Natural killer cell (primary cell): ENCODE measurements at regions not wholly inside any gene's neighbourhood (a gene's known extent, or its start where the extent isn't known, plus 50 kb on each side); places are given as distances from the start of the nearest gene placed in this dataset.

Experiments
- ATAC-seq, 3 donors: fragments of 150-1000 bp in 2 of 3; fragments of 200-7000 bp in 1 of 3; cut with Tn5 transposase; 1 replicate in 1 of 3; 2 replicates in 2 of 3; pipeline ENCODE4 v1.10.0; 2021; ENCODE audit warnings: mild to moderate bottlenecking in 2 of 3, moderate library complexity in 2 of 3
- DNase-seq, 2 donors: peaks; one replicate each; pipeline versions ENCODE4 v3.0.0 to v3.0.0-alpha.2; 2013 to 2021; ENCODE audit warnings: mixed read lengths in 1 of 2
- H3K27ac ChIP-seq: one replicate; pipeline ENCODE4 v1.5.1; 2013; ENCODE audit warnings: mild to moderate bottlenecking, low read length
- H3K27me3 ChIP-seq: one replicate; pipeline ENCODE4 v1.6.1; 2013; ENCODE audit warnings: low read length; ENCODE audit not compliant: control insufficient read depth, insufficient read depth
- H3K36me3 ChIP-seq: one replicate; pipeline ENCODE4 v1.6.1; 2013; ENCODE audit warnings: low read length; ENCODE audit not compliant: control insufficient read depth, insufficient read depth
- H3K4me1 ChIP-seq: one replicate; pipeline ENCODE4 v1.6.1; 2013; ENCODE audit warnings: low read length; ENCODE audit not compliant: control insufficient read depth, insufficient read depth
- H3K4me3 ChIP-seq: one replicate; pipeline ENCODE4 v1.5.1; 2013; ENCODE audit warnings: low read length
- H3K9me3 ChIP-seq: one replicate; pipeline ENCODE4 v1.6.1; 2013; ENCODE audit warnings: low read length; ENCODE audit not compliant: control insufficient read depth, insufficient read depth
- H3K27ac Mint-ChIP-seq, 2 donors: one replicate each; pipeline ENCODE4 v1.8.0; 2022; ENCODE audit warnings: mild to moderate bottlenecking in 2 of 2, mixed read lengths in 2 of 2, moderate library complexity in 1 of 2
- H3K27me3 Mint-ChIP-seq, 2 donors: one replicate each; pipeline ENCODE4 v1.8.0; 2022; ENCODE audit warnings: low read depth in 2 of 2, mixed read lengths in 2 of 2
- H3K36me3 Mint-ChIP-seq: one replicate; pipeline ENCODE4 v1.8.0; 2022; ENCODE audit warnings: mixed read lengths
- H3K4me1 Mint-ChIP-seq, 2 donors: one replicate each; pipeline ENCODE4 v1.8.0; 2022; ENCODE audit warnings: mixed read lengths in 2 of 2
- H3K4me3 Mint-ChIP-seq: one replicate; pipeline ENCODE4 v1.8.0; 2022; ENCODE audit warnings: mild to moderate bottlenecking, moderate library complexity, mixed read lengths
- H3K9me3 Mint-ChIP-seq, 2 donors: one replicate each; pipeline ENCODE4 v1.8.0; 2022; ENCODE audit warnings: mixed read lengths in 2 of 2
- WGBS: methylation state at CpG from one replicate; pipeline ENCODE4 v1.1.7; 2013; ENCODE audit warnings: missing lambda C conversion rate; ENCODE audit not compliant: insufficient coverage; 5-methylcytosine and 5-hydroxymethylcytosine counted together
- intact Hi-C: fragments of 100-400 bp; cut with micrococcal nuclease; formaldehyde crosslinking; loops from one replicate; pipeline ENCODE4 v1.14.2; 2022
- TF ChIP-seq, protein P1 (sequence below): fragments of 200-600 bp; IDR thresholded peaks from one replicate; pipeline ENCODE4 v1.8.0; 2022; ENCODE audit warnings: antibody characterized with exemption

DNA sequence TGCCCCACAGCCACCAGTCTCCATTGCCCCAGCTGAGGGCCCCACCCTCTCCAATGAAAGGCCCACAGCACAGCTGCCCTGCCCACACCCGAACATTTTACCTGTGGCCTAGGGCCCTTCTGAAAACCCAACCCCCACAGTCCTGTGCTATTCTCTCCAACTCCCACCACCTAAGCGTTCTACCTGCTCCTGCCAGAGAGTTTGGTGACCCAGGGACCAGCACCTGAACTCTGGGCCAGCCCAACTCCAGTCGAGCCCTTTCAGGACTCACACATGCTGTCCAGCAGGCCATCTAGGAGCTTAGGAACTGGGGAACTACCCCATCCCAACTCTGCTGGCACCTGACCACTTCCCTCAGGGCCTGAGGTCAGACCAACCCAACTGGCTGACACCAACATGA is 562.3 kb downstream of the DNAH5 start:
- DNase-seq = no peak
- no peak overlapping the region for H3K4me3 Mint-ChIP-seq
- H3K36me3 Mint-ChIP-seq = peaks cover 8% of the 10 kb centered on the region
- no peaks in the 10 kb centered on the region for H3K4me1 ChIP-seq
- no peaks in the 10 kb centered on the region for H3K36me3 ChIP-seq
- H3K4me3 ChIP-seq = no peak overlapping the region
- no peak overlapping the region for H3K27ac Mint-ChIP-seq
- H3K9me3 ChIP-seq = peaks cover 9% of the 10 kb centered on the region
- WGBS = 85% methylated on average over 3 of the region's 3 CpGs
- intact Hi-C loops = no loop called here
- no peaks in the 10 kb centered on the region for H3K27me3 ChIP-seq
- no peaks in the 10 kb centered on the region for H3K4me1 Mint-ChIP-seq
- no peak for ATAC-seq
- H3K27me3 Mint-ChIP-seq = no peaks in the 10 kb centered on the region
- peaks cover 5 to 6% of the 10 kb centered on the region in 2 donors for H3K9me3 Mint-ChIP-seq
- H3K27ac ChIP-seq = no peak overlapping the region
- TF ChIP-seq, protein P1, sequence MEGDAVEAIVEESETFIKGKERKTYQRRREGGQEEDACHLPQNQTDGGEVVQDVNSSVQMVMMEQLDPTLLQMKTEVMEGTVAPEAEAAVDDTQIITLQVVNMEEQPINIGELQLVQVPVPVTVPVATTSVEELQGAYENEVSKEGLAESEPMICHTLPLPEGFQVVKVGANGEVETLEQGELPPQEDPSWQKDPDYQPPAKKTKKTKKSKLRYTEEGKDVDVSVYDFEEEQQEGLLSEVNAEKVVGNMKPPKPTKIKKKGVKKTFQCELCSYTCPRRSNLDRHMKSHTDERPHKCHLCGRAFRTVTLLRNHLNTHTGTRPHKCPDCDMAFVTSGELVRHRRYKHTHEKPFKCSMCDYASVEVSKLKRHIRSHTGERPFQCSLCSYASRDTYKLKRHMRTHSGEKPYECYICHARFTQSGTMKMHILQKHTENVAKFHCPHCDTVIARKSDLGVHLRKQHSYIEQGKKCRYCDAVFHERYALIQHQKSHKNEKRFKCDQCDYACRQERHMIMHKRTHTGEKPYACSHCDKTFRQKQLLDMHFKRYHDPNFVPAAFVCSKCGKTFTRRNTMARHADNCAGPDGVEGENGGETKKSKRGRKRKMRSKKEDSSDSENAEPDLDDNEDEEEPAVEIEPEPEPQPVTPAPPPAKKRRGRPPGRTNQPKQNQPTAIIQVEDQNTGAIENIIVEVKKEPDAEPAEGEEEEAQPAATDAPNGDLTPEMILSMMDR = no peak

DNA sequence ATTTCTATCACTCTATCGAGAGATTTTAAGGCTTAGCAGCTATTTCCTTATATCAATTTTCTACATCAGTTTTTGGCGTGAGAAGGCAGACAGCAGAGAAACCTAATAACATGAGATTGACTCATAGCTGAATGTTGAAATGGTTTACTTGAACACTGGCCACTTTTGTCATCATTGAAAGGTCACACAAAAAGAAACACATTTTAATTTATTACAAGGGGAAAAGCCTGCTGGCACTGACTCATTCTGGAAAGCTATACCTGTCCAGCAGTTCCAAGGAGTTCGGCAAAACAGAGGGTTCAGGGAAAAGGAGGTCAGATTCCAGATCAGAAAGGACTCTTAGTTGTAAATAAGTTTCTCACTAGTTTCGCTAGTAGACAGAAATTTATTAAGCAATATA is 566.4 kb downstream of the DNAH5 start:
- Mint-ChIP-seq H3K4me1 (no peaks in the 10 kb centered on the region), H3K27me3 (no peaks in the 10 kb centered on the region), H3K36me3 (peaks cover 1% of the 10 kb centered on the region), H3K4me3 (no peak overlapping the region), H3K27ac (no peak overlapping the region), H3K9me3 (peaks cover 6 to 10% of the 10 kb centered on the region in 2 donors)
- 86% methylated on average over 4 of the region's 4 CpGs for WGBS
- no peaks in the 10 kb centered on the region for H3K27me3 ChIP-seq
- peaks cover 9% of the 10 kb centered on the region for H3K9me3 ChIP-seq
- H3K27ac ChIP-seq = no peak overlapping the region
- no peak overlapping the region for H3K4me3 ChIP-seq
- DNase-seq = no peak
- H3K36me3 ChIP-seq = no peaks in the 10 kb centered on the region
- intact Hi-C loops = no loop called here
- TF ChIP-seq, protein P1 = no peak
- ATAC-seq = no peak
- no peaks in the 10 kb centered on the region for H3K4me1 ChIP-seq

DNA sequence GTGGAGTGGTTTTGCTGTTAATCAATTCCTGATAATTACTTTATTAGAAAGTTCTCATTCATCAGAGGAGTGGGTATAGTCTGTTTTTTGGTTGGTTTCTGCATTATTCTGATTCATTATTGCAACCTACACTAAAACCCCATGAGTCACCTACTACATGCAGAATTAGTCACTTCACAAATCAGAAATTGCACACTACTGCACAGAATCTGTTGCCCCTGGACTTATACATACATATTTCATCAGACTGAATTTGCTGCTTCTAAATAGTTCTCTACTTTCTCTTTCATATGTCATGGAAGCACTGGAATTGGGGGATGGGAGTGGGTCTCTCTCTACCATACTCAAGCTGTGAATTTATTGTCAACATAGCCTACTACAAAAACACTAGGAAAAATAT is 585.1 kb downstream of the DNAH5 start:
- no peak for DNase-seq
- H3K9me3 ChIP-seq = no peaks in the 10 kb centered on the region
- H3K27ac ChIP-seq = no peak overlapping the region
- H3K4me3 ChIP-seq = no peak overlapping the region
- Mint-ChIP-seq H3K4me3 (no peak overlapping the region), H3K27ac (no peak overlapping the region), H3K9me3 (peaks cover 3 to 10% of the 10 kb centered on the region in 2 donors), H3K36me3 (peaks cover 6% of the 10 kb centered on the region), H3K27me3 (no peaks in the 10 kb centered on the region), H3K4me1 (no peaks in the 10 kb centered on the region)
- no peaks in the 10 kb centered on the region for H3K4me1 ChIP-seq
- no peaks in the 10 kb centered on the region for H3K36me3 ChIP-seq
- TF ChIP-seq, protein P1 = no peak
- intact Hi-C loops = no loop called here
- no peaks in the 10 kb centered on the region for H3K27me3 ChIP-seq
- no peak for ATAC-seq

DNA sequence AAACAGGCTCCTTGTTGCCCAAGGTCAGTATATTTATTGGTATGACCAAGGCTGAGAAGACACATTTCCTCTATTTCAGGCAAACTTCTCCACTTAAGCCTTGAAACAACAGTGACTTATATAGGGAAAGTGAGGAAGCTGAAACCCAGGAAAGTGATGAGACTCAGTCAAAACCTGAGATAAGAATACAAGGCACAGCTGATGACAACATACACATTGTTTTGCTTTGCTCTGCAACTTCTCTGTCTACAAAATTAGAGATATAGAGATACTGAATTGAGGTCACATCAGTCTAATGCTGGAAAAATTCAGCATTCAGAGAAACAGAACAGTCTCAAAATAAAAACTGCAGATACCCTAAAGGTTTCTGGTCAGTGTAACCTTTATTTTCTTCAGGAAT is 586.1 kb downstream of the DNAH5 start:
- intact Hi-C loops = no loop called here
- no peaks in the 10 kb centered on the region for H3K4me1 Mint-ChIP-seq
- no peak overlapping the region for H3K4me3 Mint-ChIP-seq
- TF ChIP-seq, protein P1 = no peak
- DNase-seq = no peak
- no peak overlapping the region for H3K4me3 ChIP-seq
- no peak for ATAC-seq
- H3K36me3 ChIP-seq = no peaks in the 10 kb centered on the region
- H3K36me3 Mint-ChIP-seq = peaks cover 6% of the 10 kb centered on the region
- no peaks in the 10 kb centered on the region for H3K9me3 ChIP-seq
- H3K9me3 Mint-ChIP-seq = peaks cover 3 to 12% of the 10 kb centered on the region in 2 donors
- no peaks in the 10 kb centered on the region for H3K4me1 ChIP-seq
- H3K27ac Mint-ChIP-seq = no peak overlapping the region
- no peak overlapping the region for H3K27ac ChIP-seq
- H3K27me3 ChIP-seq = no peaks in the 10 kb centered on the region
- H3K27me3 Mint-ChIP-seq = no peaks in the 10 kb centered on the region
